ENCODE measurements at regions not wholly inside any gene's neighbourhood (a gene's known extent, or its start where the extent isn't known, plus 50 kb on each side); places are given as distances from the start of the nearest gene placed in this dataset.

DNA sequence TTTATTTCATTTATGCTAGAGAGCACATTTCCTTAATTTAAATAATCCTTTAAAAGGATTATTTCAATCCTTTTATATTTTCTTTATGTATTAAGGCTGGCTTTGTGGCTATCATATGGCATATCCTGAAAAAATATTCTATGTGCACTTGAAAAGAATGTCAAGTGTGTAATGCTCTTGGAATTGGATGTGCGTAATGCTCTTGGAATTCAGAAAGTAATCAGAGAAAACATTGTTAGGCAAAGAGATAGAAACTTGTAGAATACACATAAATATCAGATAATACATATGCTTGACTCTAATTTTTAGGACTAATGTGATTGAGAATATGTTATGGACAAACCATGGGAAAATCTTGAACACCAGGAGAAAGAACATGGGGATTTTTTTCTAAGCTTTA is 197.5 kb upstream of the COL3A1 start:
- TF ChIP-seq, protein P1, sequence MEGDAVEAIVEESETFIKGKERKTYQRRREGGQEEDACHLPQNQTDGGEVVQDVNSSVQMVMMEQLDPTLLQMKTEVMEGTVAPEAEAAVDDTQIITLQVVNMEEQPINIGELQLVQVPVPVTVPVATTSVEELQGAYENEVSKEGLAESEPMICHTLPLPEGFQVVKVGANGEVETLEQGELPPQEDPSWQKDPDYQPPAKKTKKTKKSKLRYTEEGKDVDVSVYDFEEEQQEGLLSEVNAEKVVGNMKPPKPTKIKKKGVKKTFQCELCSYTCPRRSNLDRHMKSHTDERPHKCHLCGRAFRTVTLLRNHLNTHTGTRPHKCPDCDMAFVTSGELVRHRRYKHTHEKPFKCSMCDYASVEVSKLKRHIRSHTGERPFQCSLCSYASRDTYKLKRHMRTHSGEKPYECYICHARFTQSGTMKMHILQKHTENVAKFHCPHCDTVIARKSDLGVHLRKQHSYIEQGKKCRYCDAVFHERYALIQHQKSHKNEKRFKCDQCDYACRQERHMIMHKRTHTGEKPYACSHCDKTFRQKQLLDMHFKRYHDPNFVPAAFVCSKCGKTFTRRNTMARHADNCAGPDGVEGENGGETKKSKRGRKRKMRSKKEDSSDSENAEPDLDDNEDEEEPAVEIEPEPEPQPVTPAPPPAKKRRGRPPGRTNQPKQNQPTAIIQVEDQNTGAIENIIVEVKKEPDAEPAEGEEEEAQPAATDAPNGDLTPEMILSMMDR (CRISPR knock-in tag; IDR thresholded peaks at IDR 0.05) = no peak
- TF ChIP-seq GTF3A (CRISPR knock-in tag; conservative IDR thresholded peaks at IDR 0.05) (no peak), EZH2 (conservative IDR thresholded peaks at IDR 0.05; ENCODE audit: low read depth, low read length) (no peak), GABPA (IDR thresholded peaks at IDR 0.05; ENCODE audit: low read depth, low read length) (no peak), GABPA (CRISPR knock-in tag; IDR thresholded peaks at IDR 0.05; ENCODE audit: low read depth) (no peak), ERF (CRISPR knock-in tag; IDR thresholded peaks at IDR 0.05) (no peak), HNF4A (CRISPR knock-in tag; IDR thresholded peaks at IDR 0.05) (no peak), ZC3H4 (CRISPR knock-in tag; IDR thresholded peaks at IDR 0.05; ENCODE audit: borderline replicate concordance) (no peak), ZNF274 (CRISPR knock-in tag; IDR thresholded peaks at IDR 0.05) (no peak)
- TF ChIP-seq, protein P2, sequence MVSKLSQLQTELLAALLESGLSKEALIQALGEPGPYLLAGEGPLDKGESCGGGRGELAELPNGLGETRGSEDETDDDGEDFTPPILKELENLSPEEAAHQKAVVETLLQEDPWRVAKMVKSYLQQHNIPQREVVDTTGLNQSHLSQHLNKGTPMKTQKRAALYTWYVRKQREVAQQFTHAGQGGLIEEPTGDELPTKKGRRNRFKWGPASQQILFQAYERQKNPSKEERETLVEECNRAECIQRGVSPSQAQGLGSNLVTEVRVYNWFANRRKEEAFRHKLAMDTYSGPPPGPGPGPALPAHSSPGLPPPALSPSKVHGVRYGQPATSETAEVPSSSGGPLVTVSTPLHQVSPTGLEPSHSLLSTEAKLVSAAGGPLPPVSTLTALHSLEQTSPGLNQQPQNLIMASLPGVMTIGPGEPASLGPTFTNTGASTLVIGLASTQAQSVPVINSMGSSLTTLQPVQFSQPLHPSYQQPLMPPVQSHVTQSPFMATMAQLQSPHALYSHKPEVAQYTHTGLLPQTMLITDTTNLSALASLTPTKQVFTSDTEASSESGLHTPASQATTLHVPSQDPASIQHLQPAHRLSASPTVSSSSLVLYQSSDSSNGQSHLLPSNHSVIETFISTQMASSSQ (IDR thresholded peaks at IDR 0.05; ENCODE audit: low read depth) = no peak
- TF ChIP-seq, protein P2 (CRISPR knock-in tag; IDR thresholded peaks at IDR 0.05; ENCODE audit: borderline replicate concordance) = no peak
- TF ChIP-seq, protein P3, sequence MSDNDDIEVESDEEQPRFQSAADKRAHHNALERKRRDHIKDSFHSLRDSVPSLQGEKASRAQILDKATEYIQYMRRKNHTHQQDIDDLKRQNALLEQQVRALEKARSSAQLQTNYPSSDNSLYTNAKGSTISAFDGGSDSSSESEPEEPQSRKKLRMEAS (IDR thresholded peaks at IDR 0.05) = no peak
- TF ChIP-seq, protein P4, sequence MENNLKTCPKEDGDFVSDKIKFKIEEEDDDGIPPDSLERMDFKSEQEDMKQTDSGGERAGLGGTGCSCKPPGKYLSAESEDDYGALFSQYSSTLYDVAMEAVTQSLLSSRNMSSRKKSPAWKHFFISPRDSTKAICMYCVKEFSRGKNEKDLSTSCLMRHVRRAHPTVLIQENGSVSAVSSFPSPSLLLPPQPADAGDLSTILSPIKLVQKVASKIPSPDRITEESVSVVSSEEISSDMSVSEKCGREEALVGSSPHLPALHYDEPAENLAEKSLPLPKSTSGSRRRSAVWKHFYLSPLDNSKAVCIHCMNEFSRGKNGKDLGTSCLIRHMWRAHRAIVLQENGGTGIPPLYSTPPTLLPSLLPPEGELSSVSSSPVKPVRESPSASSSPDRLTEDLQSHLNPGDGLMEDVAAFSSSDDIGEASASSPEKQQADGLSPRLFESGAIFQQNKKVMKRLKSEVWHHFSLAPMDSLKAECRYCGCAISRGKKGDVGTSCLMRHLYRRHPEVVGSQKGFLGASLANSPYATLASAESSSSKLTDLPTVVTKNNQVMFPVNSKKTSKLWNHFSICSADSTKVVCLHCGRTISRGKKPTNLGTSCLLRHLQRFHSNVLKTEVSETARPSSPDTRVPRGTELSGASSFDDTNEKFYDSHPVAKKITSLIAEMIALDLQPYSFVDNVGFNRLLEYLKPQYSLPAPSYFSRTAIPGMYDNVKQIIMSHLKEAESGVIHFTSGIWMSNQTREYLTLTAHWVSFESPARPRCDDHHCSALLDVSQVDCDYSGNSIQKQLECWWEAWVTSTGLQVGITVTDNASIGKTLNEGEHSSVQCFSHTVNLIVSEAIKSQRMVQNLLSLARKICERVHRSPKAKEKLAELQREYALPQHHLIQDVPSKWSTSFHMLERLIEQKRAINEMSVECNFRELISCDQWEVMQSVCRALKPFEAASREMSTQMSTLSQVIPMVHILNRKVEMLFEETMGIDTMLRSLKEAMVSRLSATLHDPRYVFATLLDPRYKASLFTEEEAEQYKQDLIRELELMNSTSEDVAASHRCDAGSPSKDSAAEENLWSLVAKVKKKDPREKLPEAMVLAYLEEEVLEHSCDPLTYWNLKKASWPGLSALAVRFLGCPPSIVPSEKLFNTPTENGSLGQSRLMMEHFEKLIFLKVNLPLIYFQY (CRISPR knock-in tag; IDR thresholded peaks at IDR 0.05; ENCODE audit: borderline replicate concordance) = no peak
- TF ChIP-seq, protein P5, sequence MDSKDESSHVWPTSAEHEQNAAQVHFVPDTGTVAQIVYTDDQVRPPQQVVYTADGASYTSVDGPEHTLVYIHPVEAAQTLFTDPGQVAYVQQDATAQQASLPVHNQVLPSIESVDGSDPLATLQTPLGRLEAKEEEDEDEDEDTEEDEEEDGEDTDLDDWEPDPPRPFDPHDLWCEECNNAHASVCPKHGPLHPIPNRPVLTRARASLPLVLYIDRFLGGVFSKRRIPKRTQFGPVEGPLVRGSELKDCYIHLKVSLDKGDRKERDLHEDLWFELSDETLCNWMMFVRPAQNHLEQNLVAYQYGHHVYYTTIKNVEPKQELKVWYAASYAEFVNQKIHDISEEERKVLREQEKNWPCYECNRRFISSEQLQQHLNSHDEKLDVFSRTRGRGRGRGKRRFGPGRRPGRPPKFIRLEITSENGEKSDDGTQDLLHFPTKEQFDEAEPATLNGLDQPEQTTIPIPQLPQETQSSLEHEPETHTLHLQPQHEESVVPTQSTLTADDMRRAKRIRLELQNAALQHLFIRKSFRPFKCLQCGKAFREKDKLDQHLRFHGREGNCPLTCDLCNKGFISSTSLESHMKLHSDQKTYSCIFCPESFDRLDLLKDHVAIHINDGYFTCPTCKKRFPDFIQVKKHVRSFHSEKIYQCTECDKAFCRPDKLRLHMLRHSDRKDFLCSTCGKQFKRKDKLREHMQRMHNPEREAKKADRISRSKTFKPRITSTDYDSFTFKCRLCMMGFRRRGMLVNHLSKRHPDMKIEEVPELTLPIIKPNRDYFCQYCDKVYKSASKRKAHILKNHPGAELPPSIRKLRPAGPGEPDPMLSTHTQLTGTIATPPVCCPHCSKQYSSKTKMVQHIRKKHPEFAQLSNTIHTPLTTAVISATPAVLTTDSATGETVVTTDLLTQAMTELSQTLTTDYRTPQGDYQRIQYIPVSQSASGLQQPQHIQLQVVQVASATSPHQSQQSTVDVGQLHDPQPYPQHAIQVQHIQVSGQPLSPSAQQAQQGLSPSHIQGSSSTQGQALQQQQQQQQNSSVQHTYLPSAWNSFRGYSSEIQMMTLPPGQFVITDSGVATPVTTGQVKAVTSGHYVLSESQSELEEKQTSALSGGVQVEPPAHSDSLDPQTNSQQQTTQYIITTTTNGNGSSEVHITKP (CRISPR knock-in tag; IDR thresholded peaks at IDR 0.05; ENCODE audit: low read depth) = no peak
- TF ChIP-seq, protein P6, sequence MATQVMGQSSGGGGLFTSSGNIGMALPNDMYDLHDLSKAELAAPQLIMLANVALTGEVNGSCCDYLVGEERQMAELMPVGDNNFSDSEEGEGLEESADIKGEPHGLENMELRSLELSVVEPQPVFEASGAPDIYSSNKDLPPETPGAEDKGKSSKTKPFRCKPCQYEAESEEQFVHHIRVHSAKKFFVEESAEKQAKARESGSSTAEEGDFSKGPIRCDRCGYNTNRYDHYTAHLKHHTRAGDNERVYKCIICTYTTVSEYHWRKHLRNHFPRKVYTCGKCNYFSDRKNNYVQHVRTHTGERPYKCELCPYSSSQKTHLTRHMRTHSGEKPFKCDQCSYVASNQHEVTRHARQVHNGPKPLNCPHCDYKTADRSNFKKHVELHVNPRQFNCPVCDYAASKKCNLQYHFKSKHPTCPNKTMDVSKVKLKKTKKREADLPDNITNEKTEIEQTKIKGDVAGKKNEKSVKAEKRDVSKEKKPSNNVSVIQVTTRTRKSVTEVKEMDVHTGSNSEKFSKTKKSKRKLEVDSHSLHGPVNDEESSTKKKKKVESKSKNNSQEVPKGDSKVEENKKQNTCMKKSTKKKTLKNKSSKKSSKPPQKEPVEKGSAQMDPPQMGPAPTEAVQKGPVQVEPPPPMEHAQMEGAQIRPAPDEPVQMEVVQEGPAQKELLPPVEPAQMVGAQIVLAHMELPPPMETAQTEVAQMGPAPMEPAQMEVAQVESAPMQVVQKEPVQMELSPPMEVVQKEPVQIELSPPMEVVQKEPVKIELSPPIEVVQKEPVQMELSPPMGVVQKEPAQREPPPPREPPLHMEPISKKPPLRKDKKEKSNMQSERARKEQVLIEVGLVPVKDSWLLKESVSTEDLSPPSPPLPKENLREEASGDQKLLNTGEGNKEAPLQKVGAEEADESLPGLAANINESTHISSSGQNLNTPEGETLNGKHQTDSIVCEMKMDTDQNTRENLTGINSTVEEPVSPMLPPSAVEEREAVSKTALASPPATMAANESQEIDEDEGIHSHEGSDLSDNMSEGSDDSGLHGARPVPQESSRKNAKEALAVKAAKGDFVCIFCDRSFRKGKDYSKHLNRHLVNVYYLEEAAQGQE (IDR thresholded peaks at IDR 0.05; ENCODE audit: borderline replicate concordance in 1 of 2, low read depth in 1 of 2, low read length in 2 of 2) = no peak
